Right cardiac atrium (tissue), 5 donors: ENCODE measurements at regions not wholly inside any gene's neighbourhood (a gene's known extent, or its start where the extent isn't known, plus 50 kb on each side); places are given as distances from the start of the nearest gene placed in this dataset.

Experiments used
- ATAC-seq, 2 donors: fragments of 200-7000 bp; cut with Tn5 transposase; one replicate each; pipeline versions ENCODE4 v1.8.0 to v1.9.1; 2020; ENCODE audit warnings: moderate library complexity in 2 of 2, mild to moderate bottlenecking in 1 of 2
- DNase-seq, 3 donors: peaks; one replicate each; pipeline ENCODE4 v3.0.0-alpha.2; 2020
- H3K27ac ChIP-seq: one replicate; pipeline ENCODE4 v1.5.1; 2013; ENCODE audit warnings: mild to moderate bottlenecking, low read length, control low read depth, moderate library complexity
- H3K27me3 ChIP-seq: one replicate; pipeline ENCODE4 v1.6.1; 2013; ENCODE audit not compliant: control insufficient read depth, insufficient read depth
- H3K4me1 ChIP-seq: one replicate; pipeline ENCODE4 v1.6.1; 2013; ENCODE audit warnings: low read length; ENCODE audit not compliant: control insufficient read depth, insufficient read depth
- H3K4me3 ChIP-seq: one replicate; pipeline ENCODE4 v1.5.1; 2013; ENCODE audit warnings: low read length, control low read depth
- H3K9me3 ChIP-seq: one replicate; pipeline ENCODE4 v1.6.1; 2013; ENCODE audit warnings: low read length; ENCODE audit not compliant: control insufficient read depth
- WGBS: extraction: QIAGEN DNeasy Blood & Tissue Kit; methylation state at CpG from one replicate; pipeline ENCODE4 v1.1.7; 2013; 5-methylcytosine and 5-hydroxymethylcytosine counted together
- intact Hi-C, 4 donors: fragments of 100-400 bp; cut with DNase I; formaldehyde crosslinking; loops; one replicate each; pipeline versions ENCODE4 v1.11.0 to v1.14.0; 2022 to 2023
- donor health status: healthy with polysubstance abuse.
- donor health status: DM: no; HTN: yes; CAD: no.
- donor health status: DM: no; HTN: no; CAD: no.
- donor health status: DM: no; HTN: yes; CAD: no; lungs with severe emphysema.
- donor health status: DM: yes; HTN: yes; CAD: no.

DNA sequence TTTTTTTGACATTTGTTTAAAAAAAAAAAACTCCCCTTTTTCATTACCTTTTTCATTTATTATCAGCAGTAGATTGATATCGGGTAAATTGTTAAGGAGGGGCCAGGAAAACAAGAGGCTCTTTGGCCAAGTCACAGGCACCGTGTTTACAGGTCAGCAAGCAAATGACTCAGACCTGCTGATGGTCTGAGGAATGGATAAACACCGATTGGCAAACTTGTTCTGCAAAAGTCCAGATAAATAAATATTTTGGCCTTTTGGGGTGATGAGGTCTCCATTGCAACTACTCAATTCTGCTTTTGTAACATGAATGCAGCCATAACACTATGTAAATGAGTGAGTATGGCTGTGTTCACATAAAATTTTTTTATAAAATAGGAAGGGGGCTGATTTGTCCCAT lies 94.0 kb downstream of the RPS29 start:
- no peaks in the 10 kb centered on the region for H3K27me3 ChIP-seq
- intact Hi-C loops: no loop called here
- ATAC-seq: no peak
- H3K4me3 ChIP-seq: no peak overlapping the region
- no peak for DNase-seq
- H3K9me3 ChIP-seq: no peaks in the 10 kb centered on the region
- H3K27ac ChIP-seq: no peak overlapping the region
- H3K4me1 ChIP-seq: no peaks in the 10 kb centered on the region
- 54% methylated on average over 3 of the region's 3 CpGs for WGBS

DNA sequence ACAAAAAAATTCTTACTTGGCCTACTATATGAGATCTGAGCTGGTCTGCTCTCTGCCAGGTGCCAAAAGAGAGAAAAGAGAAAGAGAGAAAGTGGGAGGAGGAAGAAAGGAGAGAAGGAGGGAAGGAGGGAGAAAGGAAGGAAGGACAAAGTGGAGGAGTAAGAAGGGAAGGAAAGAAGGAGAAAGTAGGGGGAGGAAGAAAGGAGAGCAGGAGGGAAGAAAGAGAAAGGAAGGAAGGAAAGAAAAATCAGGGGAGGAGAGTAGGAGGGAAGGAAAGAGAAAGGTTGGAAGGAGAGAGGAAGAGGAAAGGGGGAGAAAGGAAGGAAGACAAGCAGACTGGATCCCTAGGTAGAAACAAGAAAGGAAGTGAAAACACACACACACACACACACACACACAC lies 96.8 kb downstream of the RPS29 start:
- intact Hi-C loops: no loop called here
- Histone ChIP-seq H3K27me3 (no peaks in the 10 kb centered on the region), H3K27ac (no peak overlapping the region), H3K4me1 (no peaks in the 10 kb centered on the region), H3K4me3 (no peak overlapping the region), H3K9me3 (no peaks in the 10 kb centered on the region)
- ATAC-seq (no peak), DNase-seq (no peak)

DNA sequence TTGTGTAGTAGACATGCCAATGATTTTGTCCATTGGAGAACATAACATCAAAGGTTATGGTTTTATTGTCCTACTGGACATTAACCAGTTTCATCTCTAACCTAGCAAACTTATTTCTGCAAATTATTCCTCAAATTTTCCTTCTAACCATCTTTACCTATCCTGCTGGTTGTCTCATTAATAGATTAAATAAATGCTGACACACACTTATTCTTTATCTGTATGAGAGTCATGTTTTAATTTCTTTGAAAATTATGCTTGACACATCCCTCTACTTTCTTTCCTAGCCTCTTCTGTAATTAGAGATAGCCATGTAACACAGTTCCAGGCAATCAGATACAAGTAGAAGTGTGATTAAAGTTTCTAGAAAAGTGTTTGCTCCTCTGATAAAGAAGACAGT lies 98.9 kb downstream of the RPS29 start:
- ATAC-seq: no peak
- Histone ChIP-seq H3K4me1 (no peaks in the 10 kb centered on the region), H3K9me3 (no peaks in the 10 kb centered on the region), H3K4me3 (no peak overlapping the region), H3K27ac (no peak overlapping the region), H3K27me3 (no peaks in the 10 kb centered on the region)
- intact Hi-C loops: no loop called here
- DNase-seq: no peak

DNA sequence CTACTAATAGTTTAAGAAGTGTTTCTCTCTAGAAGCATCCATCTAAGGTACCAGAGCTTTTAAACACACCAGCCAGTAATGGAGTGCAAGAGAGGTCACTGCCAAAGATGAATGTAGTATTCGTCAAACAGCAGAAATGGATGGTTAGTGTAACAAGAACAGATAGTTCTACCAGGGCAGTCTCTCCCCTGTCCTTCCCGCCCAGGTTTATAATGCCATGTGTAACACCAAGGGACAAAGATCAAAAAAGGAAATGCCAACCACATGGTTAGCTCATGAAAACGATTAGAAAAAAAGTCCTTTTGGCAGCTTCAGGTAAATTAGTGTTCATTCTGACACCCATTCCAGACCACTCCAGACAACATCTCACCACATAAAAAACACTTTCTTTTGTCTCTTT lies 100.9 kb downstream of the RPS29 start:
- Histone ChIP-seq H3K27ac (no peak overlapping the region), H3K9me3 (no peaks in the 10 kb centered on the region), H3K27me3 (no peaks in the 10 kb centered on the region), H3K4me3 (no peak overlapping the region), H3K4me1 (no peaks in the 10 kb centered on the region)
- no peak for ATAC-seq
- intact Hi-C loops: no loop called here
- no peak for DNase-seq
- 63% methylated on average over 3 of the region's 3 CpGs for WGBS

DNA sequence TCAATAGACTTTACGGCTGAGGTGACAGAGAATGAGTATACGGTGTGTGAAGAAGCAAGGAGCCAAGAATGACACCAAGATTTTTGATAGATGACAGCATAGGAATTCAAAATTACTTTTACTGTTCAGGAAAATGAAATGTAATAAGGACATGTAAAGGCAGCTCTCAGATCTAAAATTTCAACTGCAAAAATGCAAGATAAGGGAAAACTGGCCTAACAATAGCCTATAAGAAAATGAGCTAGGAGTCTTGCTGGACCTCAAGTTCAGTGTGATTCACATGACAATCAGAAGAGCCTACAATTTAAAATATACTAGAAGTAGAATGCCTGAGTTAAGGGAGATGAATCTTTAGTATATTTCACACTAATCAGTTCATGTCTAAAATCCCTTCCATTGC lies 102.0 kb downstream of the RPS29 start:
- Histone ChIP-seq H3K9me3 (no peaks in the 10 kb centered on the region), H3K27me3 (no peaks in the 10 kb centered on the region), H3K4me3 (no peak overlapping the region), H3K27ac (no peak overlapping the region), H3K4me1 (no peaks in the 10 kb centered on the region)
- WGBS: 68% methylated on average over 2 of the region's 2 CpGs
- ATAC-seq: no peak
- no peak for DNase-seq
- intact Hi-C loops: no loop called here

DNA sequence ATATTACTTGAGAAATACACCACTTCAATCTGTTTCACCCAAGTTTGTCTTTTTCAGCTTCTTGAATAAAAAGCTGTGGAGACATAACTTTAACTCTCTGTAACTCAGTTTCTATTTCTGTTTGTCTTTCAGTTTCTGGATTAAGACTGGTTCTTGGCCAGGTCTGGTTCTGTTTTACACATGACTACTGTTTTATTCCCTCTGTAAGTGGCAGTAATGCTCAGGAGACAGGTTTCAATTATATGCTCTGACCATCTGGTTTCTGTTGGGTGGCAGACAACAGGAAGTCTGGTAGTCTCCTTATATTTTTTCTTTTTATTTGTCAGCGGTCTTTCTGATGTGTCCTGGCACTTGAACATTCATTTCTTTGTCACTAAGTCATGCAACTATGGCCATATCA lies 102.9 kb downstream of the RPS29 start:
- Histone ChIP-seq H3K27ac (no peak overlapping the region), H3K4me3 (no peak overlapping the region), H3K4me1 (no peaks in the 10 kb centered on the region), H3K27me3 (no peaks in the 10 kb centered on the region), H3K9me3 (no peaks in the 10 kb centered on the region)
- intact Hi-C loops: no loop called here
- DNase-seq (no peak), ATAC-seq (no peak)
- 22% methylated on average over 1 of the region's 1 CpG for WGBS

DNA sequence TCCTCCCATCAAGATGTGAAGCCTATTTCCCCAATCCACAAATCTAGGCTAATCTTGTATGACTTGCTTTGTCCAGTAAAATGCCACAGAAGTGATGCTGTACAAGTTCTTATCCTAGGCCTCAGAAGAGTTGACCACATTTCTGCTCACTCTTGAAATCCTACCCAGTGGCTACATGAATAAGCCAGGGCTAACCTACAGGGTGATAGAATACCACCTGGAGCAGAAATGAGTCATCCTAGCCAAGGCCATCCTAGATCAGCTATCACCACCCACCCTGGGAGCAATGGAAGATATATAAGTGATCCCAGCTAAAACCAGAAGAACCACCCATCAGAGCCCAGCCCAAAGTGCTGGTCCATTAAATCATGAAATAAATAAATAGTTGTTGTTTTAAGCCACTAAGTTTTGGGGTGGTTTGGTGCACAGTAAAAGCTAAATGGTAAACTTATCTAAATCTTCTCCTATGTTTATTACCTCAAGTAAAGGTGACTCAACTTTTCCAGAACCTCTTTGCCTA lies 105.1 kb downstream of the RPS29 start:
- Histone ChIP-seq H3K27me3 (no peaks in the 10 kb centered on the region), H3K27ac (no peak overlapping the region), H3K4me1 (no peaks in the 10 kb centered on the region), H3K4me3 (no peak overlapping the region), H3K9me3 (no peaks in the 10 kb centered on the region)
- intact Hi-C loops: no loop called here
- ATAC-seq: no peak
- DNase-seq: no peak

DNA sequence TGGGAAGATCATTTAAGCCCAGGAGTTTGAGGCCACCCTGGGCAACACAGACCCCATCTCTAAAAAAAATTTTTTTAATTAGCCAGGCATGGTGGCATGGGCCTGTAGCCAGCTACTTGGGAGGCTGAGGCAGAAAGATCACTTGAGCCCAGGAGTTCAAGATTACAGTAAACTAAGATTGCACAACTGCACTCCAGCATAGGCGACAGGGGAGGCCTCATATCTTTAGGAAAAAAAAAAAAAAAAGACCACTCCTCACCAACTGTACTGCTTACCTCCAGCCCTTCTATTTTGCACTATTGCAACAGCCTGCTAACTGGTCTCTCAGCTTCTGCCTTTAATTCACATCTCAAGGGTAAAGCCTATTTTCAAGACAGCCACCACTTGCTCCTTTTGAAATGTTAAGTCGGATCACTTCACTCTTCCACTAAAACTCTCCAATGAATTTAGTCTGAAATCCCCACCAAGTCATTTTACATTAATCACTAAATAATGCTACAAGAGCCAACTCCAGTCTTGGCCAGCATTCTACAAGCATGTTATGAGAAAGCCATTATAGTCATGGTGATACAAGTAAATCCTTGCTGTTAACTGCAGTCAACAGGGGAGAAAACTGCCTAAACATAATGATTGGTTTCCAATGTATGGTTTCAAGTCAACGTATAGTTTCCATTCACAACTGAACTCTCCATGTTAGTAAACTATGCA lies 106.0 kb downstream of the RPS29 start:
- 78% methylated on average over 3 of the region's 3 CpGs for whole genome bisulfite sequencing
- intact Hi-C loops: no loop called here

DNA sequence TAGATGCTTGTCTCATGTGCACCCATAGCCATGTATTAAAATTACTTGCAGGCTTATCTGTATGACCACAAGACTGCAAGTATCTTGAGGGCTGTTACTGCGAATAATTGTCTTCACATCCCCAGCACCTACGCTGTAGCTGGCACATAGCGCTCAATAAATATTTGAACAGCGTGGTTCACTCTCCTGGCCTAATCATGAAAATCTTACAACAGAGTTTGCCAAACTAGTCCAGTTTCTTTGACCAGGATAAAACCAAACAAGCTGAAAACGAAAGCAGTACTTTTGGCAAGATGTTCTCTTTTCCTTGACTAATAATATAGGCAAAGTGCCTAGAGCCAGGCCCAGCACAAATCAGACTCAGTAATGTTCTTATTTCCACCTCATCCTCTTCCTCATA lies 106.7 kb downstream of the RPS29 start:
- no peak for DNase-seq
- no peaks in the 10 kb centered on the region for H3K9me3 ChIP-seq
- peak in 1 of 2 donors; percentile 56 for ATAC-seq
- H3K27ac ChIP-seq: no peak overlapping the region
- no peak overlapping the region for H3K4me3 ChIP-seq
- no peaks in the 10 kb centered on the region for H3K27me3 ChIP-seq
- 72% methylated on average over 5 of the region's 5 CpGs for WGBS
- H3K4me1 ChIP-seq: no peaks in the 10 kb centered on the region
- intact Hi-C loops: no loop called here

More for the DNA sequence above, 106.0 kb downstream of the RPS29 start:
- Histone ChIP-seq H3K4me3 (no peak overlapping the region), H3K27ac (no peak overlapping the region), H3K9me3 (no peaks in the 10 kb centered on the region), H3K4me1 (no peaks in the 10 kb centered on the region), H3K27me3 (no peaks in the 10 kb centered on the region)
- DNase-seq (no peak), ATAC-seq (no peak)

DNA sequence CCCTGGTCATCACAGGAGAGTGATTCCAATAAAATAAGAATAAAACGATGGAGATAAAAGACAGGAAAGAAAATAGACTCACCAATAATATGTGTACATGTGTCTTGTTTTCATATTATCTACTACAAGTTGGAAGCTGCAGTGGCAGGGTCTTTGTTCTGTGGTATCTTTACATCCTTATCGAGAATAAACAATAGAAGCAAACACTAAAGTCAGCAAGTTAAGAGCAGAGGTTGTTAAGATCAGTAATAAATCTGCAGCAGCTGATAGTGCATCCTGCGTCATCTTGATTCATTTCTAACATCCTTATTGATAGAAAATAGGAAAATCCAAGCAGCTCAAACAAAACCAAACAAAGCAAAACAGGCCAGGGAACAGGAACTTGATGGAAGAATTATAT lies 107.4 kb downstream of the RPS29 start:
- H3K27me3 ChIP-seq: no peaks in the 10 kb centered on the region
- ATAC-seq (no peak), DNase-seq (no peak)
- WGBS: 63% methylated on average over 3 of the region's 3 CpGs
- no peak overlapping the region for H3K4me3 ChIP-seq
- intact Hi-C loops: no loop called here
- no peaks in the 10 kb centered on the region for H3K4me1 ChIP-seq
- H3K27ac ChIP-seq: no peak overlapping the region
- H3K9me3 ChIP-seq: no peaks in the 10 kb centered on the region

DNA sequence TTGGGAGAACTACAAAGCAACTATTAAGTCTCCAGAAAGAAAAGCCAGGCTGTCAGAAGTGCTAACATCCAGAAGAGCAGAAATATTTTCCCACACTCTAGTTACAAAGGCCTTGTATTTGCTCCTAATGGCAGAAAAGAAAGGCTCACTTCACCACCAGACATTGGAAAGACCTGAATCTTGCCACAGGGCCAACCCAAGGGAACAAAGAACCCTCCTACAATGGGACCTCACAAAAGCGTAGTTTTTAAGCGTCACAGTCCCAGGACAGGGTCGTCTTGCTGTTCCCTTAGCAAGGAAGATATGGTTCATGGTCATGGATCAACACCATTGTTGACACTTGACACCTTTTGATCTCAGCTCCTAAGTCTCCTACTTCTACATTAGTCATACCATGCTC lies 119.1 kb downstream of the RPS29 start:
- Histone ChIP-seq H3K4me3 (no peak overlapping the region), H3K27me3 (no peaks in the 10 kb centered on the region), H3K27ac (no peak overlapping the region), H3K9me3 (no peaks in the 10 kb centered on the region), H3K4me1 (no peaks in the 10 kb centered on the region)
- ATAC-seq (no peak), DNase-seq (no peak)
- intact Hi-C loops: no loop called here
- 82% methylated on average over 3 of the region's 3 CpGs for WGBS

DNA sequence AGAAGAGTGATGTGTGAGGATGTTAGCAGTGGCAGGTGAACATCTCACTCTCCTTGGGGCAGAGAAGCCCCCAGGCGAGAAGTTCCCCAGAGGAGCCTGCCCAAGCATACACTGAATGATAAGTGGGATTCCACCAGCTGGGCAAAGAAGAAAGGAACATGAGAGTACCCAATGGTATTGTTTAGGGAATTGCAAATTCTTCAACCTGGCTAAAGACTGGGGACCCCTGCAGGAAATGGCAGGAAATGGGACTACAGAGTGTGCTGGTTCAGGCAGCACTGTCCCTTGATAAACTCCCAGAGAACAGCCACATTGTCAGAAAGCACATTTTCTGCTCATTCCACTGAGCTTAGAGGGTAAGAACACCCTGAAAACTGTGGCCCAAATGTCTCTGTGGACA lies 121.3 kb downstream of the RPS29 start:
- 95% methylated on average over 1 of the region's 1 CpG for WGBS
- DNase-seq (no peak), ATAC-seq (no peak)
- Histone ChIP-seq H3K4me1 (no peaks in the 10 kb centered on the region), H3K9me3 (no peaks in the 10 kb centered on the region), H3K4me3 (no peak overlapping the region), H3K27ac (no peak overlapping the region), H3K27me3 (no peaks in the 10 kb centered on the region)
- intact Hi-C loops: no loop called here
